Stimulated activated CD8-positive, alpha-beta memory T cell treated with anti-CD3 and anti-CD28 coated beads, Interleukin-7, amount 100 ng/mL, for 48 hours (primary cell): ENCODE measurements at regions not wholly inside any gene's neighbourhood (a gene's known extent, or its start where the extent isn't known, plus 50 kb on each side); places are given as distances from the start of the nearest gene placed in this dataset.
"Not testable (repeated sequence)": the region's sequence is repeated elsewhere in the genome, so short reads cannot be mapped to it uniquely, and the experiment has no call there.

Source experiments
- DNase-seq, 2 donors: peaks; one replicate each; pipeline ENCODE4 v3.0.0-alpha.2; 2020; ENCODE audit warnings: low read depth in 1 of 2; ENCODE audit errors: extremely low read depth in 1 of 2

DNA sequence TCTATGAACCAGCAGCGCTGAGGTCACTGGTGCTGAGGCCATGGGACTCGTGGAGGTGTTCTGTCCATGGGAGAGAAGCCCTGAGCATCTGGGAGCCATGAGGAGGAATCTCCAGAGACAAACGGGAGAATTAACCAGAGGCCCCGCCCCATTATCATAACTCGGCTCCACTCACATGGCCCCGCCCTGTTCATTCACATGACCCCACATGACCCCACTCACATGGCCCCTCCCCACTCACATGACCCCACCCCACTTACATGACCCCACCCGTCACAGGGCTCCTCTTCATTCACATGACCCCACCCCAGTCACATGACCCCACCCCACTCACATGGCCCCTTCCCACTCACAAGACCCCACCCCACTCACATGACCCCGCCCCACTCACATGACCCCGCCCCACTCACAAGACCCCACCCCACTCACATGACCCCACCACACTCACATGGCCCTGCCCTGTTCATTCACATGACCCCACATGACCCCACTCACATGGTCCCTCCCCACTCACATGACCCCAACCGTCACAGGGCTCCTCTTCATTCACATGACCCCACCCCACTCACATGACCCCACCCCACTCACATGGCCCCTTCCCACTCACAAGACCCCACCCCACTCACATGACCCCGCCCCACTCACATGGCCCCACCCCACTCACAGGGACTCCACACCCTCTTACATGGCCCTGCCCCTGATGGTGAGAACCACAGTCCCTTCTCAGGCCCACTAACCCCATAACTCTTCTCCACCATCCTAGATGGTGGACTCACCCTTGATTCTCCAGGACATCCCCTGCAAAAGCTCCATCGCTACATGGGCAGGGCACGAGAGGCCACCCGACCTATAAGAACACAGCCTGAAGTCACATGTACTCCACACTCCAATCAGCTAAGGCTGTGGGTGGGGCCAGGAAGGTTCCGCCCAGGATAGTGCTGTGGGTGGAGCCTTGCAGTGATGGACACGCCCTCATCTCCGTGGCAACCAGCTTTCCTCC, 151.1 kb upstream of the SFSWAP start:
- DNase-seq, result no peak

- DNase-seq, result no peak
Measured at GRCh38 chr12:131561051-131561450, 149.8 kb upstream of the SFSWAP start.

DNA sequence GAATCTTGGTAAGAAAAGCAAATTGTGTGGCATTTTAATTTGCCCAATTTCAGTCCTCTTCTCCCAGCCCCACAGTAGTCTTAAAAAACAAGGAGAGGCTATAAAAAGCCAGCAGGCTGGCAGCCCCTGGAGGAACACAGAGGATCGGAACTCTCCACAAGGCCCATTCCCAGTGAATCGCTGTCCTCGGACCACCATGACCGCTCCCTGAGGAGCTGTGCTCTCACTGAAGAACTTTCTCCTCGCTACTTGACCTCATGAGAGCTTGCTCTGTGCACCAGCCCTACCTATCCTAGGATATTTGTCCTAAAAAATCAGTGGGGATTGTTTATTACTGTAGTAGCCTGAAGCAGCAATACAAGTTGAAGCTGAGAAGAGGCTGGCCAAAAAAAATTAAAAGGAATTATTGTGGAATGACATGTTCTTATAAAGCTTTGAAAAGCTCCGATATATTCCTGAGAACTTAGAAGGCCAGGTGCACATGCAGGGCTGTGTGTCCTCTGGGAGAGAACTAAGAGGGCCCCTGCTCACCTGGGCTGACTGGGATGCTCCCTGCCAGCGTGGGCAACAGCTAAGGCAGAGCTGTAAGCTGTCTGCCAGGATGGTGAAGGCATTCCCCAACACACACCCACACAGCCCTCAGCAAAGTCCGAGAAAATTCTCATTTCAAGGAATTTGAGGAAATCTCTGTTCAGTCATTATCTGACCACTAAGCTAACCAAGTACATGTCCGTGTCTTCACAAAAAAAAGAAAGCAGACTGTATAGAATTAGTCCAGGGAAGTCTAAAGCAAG, 148.8 kb upstream of the SFSWAP start:
- no peak for DNase-seq

DNA sequence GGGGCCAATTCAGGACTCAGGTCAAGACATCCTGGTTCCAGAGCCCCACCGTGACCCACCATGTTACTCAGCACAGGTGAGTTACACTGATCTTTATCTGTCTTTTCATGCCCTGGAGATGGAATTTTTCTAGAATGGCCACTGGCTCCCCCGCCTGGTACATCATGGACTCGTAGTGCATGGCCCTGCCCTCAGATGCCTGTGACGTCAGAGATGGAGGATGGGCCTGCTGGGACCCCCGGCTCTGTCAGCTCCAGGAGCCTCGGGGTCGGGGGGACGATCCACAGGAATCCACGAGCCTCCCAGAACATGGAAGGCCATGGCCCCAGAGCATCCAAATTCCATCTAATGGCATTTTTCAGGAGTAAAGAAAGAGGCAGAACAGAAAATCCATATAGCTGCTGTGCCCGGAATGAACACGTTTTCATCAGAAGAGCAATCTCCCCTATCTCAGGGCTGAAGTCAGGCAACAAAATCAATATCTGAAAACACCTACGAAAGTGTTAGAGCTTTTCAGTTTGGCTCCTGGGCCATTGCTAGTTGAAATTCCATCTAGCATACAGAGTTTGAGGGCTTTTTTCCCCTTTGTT, 146.7 kb upstream of the SFSWAP start:
- not testable (repeated sequence) for DNase-seq

- DNase-seq, result no peak
Measured at GRCh38 chr12:131564845-131565244, 146.0 kb upstream of the SFSWAP start.

DNA sequence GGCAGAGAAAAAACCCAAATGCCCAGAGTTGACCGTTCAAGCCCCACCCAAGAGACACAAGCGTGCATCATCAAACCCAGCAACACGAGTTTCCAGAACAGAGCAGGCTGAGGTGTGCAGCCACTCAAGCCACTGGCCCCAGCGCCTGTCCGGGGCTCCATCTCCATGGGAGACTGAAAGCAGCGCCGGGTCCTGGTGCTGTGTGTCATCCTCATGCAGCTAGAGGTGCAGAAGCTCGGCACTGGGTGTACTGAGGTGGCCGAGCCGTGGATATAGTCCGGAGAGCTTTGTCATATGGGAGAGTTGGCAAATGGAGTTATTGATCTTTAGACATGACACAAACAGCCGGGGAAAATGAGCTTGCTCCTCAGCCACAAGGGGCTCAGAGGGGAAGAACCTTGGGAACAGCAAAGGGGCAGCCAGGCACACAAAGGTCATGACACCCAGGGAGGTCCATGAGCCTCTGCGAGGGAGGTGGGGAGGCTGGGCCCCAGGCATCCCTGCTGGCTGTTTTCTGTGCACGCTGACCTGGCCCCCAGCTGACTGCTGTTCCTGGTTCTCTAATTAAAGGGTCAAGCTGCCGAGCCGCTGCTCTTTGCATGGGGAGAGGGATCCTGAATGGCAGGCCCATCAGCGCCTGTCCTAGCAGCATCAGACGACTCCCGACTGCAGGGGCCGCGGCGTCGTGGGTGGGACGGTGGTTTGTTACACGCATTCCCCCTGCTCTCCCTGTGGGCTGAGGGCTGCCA, 145.4 kb upstream of the SFSWAP start:
- no peak for DNase-seq

GRCh38 chr12:131568336-131568735, 142.6 kb upstream of the SFSWAP start:
- DNase-seq, result no peak

DNA sequence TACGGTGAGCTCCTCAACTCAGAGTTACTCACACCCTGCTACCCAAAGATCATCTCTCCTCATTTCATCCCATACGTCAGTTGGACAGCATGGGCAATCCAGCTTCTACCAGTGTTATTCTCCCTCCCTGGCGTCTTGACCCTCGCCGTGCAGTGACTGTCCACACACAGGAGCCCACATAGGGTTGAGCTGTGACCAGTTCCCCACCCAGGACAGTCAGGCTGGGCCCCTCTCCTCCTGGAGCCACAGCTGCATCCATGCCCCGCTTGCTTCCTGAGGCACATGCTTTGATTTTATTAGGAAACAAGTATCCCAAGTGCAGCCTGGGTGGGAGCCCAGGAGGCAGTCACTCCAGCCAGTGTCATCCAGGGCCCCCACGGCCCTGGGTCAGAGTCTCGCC, 140.3 kb upstream of the SFSWAP start:
- no peak for DNase-seq

DNA sequence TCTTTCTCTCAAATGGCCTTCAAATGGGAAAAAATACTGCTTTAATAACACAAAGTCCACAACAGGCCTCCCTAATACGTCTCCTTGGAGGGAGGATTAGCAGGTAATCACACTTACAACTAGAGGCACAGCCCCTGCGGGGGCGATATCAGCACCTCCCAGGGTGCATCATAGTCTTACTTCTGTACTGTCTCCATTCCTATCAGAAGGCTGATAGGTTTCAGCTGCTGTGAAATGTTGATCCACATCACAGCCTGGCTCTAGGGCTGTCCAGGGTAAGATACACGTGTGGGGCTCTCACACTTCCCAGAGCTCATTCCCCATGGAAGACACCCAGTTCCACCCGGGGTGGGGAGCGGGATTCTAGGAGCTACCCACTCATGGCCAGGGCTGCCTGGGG, 139.1 kb upstream of the SFSWAP start:
- DNase-seq, result no peak

DNA sequence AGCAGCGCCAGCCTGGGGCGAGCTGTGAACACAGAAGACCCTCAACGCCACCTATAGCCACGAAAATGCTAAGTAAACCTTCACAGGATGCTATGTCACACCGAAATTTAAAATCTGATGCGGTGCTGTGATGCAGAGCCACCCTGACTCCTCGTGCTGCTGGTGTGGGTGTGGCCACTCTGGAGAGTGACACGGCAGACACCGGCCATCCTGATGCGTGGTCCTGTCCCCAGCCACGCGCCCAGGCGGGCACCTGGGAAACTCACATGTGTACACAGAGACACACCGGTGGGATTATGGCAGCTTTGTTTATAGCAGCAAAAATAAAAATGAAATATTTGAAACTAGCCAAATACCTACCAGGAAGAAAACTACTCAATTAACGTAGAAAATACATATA, 138.3 kb upstream of the SFSWAP start:
- no peak for DNase-seq

GRCh38 chr12:131573631-131574394, 137.1 kb upstream of the SFSWAP start:
- no peak for DNase-seq

DNA sequence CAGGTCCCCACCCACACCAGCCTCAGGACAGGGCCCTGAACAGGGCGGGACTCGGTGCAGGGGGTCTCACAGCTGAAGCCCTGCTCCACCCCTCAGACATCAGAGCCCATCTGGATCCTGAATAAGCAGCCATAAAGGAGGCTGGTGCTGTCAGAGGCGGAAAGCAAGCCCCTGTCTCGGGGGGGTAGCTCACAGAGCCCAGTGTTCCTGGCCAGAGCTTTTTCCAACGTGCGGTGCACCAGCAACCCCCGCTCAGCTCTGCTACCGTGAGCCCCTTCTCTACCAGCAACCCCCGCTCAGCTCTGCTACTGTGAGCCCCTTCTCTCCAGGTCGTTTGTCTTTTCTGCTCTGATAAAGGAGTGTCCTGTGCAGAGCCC, 136.5 kb upstream of the SFSWAP start:
- DNase-seq, result no peak

DNA sequence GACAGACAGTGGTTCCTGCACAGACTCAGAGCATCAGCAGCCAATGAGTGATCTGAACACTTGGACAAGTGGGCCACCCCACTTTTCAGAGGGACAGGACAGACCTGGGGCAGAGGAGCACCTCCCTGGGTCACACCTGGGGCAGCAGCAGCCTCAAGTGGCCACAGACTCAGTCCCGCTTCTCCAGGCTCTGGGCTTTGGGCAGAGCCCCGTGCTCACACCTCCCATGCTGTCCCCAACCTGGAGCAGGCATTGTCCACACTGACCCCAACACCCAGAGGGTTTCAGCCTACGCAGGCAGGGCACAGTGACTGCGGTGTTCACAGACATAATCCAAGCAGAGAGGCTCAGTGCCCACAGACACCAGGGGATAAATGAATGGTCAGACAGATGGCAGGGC, 135.5 kb upstream of the SFSWAP start:
- DNase-seq, result no peak

DNA sequence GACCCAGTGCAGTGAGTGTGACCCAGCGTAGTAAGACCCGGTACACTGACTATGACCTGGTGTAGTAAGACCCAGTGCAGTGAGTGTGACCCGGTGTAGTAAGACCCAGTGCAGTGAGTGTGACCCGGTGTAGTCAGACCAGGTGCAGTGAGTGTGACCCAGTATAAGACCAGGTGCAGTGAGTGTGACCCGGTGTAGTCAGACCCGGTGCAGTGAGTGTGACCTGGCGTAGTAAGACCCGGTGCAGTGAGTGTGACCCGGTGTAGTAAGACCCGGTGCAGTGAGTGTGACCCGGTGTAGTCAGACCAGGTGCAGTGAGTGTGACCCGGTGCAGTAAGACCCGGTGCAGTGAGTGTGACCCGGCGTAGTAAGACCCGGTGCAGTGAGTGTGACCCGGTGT, 134.2 kb upstream of the SFSWAP start:
- not testable (repeated sequence) for DNase-seq

GRCh38 chr12:131577766-131578165, 133.1 kb upstream of the SFSWAP start:
- no peak for DNase-seq

DNA sequence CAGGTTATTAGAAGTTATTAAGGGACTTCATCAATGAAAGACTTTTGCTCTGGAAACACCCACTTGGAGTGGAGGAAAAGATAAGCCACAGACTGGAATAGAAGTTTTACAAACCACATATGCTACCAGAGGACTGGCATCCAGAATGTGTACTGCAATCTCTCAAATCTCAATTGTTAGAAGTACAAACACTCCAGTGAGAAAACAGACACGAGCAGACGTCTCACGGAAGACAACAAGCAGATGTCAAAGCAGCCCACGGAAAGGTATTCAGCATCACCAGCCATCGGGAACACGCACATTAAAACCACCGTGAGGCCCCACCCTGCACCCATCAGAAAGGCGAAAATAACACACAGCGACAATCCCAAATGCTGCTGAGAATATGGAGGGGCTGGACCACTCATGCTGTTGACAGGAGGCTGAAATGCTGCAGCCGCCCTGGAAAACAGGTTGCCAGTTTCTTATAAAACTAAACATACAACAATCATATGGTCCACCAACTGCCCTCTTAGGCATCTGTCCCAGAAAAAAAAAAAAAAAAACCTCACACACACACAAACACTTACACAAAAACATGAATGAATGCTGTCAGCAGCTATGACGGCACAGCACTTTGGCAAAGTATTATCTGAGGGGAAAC, 131.9 kb upstream of the SFSWAP start:
- no peak for DNase-seq

DNA sequence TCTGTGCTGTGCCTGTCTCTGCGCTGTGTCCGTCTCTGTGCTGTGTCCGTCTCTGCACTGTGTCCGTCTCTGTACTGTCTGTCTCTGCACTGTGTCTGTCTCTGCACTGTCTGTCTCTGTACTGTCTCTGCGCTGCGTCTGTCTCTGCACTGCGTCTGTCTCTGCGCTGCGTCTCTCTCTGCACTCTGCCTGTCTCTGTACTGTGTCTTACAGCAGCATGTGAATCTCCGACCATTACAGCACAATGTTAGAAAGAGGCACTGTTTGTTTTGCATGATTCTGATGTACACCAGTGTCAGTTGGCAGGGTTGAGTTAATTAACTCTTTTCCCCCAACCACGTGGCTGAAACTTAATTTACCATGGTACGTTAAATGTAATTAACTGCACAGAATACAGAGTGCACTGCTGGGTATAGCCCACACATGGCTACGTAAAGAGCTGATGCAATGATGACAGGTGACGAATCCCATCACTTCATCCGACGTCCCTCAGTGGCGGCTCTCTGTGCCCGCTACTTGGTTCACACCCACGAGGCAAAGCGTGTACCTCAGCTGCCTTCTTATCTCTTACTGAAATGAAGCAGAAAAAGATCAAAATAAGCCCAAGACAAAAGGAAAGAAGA, 127.7 kb upstream of the SFSWAP start:
- no peak for DNase-seq

GRCh38 chr12:131586269-131586668, 124.6 kb upstream of the SFSWAP start:
- no peak for DNase-seq

- DNase-seq, result no peak
Measured at GRCh38 chr12:131586761-131587160, 124.1 kb upstream of the SFSWAP start.
